Endothelial cell of umbilical vein (primary cell): ENCODE measurements at regions not wholly inside any gene's neighbourhood (a gene's known extent, or its start where the extent isn't known, plus 50 kb on each side); places are given as distances from the start of the nearest gene placed in this dataset.

ENCODE experiments used
- BruUV-seq: library from RNA; stranded (reverse); fragments of 400-500 nt; replicated peaks from 2 replicates; lab custom pipeline; 2021; lab: Mats Ljungman, UMichigan
- CTCF ChIA-PET: fragments of 300-600, 350-600 bp; sonication (Branson Sonifier 250); formaldehyde crosslinking; loops from one replicate; lab custom pipeline; 2021; ENCODE audit warnings: antibody characterized with exemption, inconsistent platforms; lab: Charles Lee
- POLR2A ChIA-PET: fragments of 300-600, 350-600 bp; sonication (Branson Sonifier 250); formaldehyde crosslinking; loops from one replicate; lab custom pipeline; 2021; ENCODE audit warnings: antibody characterized with exemption, inconsistent platforms; lab: Charles Lee
- DNase-seq: peaks from one replicate; pipeline ENCODE4 v3.0.0-alpha.2; 2011; ENCODE audit warnings: low read depth, low spot score
- FAIRE-seq: peaks from 2 replicates; lab custom pipeline; 2011; peaks lifted over from hg19 to GRCh38; lab: Jason Lieb, UNC
- H2AFZ ChIP-seq: 2 replicates; pipeline ENCODE4 v1.6.0; 2012; ENCODE audit warnings: low read depth, low read length, control low read depth, inconsistent platforms
- H3K27ac ChIP-seq: 2 replicates; pipeline ENCODE4 v1.5.1; 2011; ENCODE audit warnings: low read depth, mild to moderate bottlenecking, control low read depth, low read length, moderate library complexity; ENCODE audit not compliant: insufficient read depth
- H3K27me3 ChIP-seq, 2 experiments: 2 replicates each; pipeline versions ENCODE4 v1.6.0 to v1.6.1; 2011; ENCODE audit warnings: low read length in 2 of 2, mixed read lengths in 1 of 2; ENCODE audit not compliant: control insufficient read depth in 2 of 2, insufficient read depth in 2 of 2
- H3K36me3 ChIP-seq, 2 experiments: 2 replicates in 1 of 2; 3 replicates in 1 of 2; pipeline ENCODE4 v1.5.1; 2011; ENCODE audit warnings: low read length in 2 of 2, mild to moderate bottlenecking in 1 of 2, moderate library complexity in 1 of 2; ENCODE audit not compliant: control insufficient read depth in 2 of 2, insufficient read depth in 2 of 2; ENCODE audit errors: extremely low read depth in 1 of 2
- H3K4me1 ChIP-seq: 3 replicates; pipeline ENCODE4 v1.5.1; 2011; ENCODE audit warnings: mild to moderate bottlenecking, low read length; ENCODE audit not compliant: control insufficient read depth, insufficient read depth; ENCODE audit errors: extremely low read depth
- H3K4me2 ChIP-seq: 2 replicates; pipeline ENCODE4 v1.6.1; 2011; ENCODE audit warnings: low read length, control low read depth, mixed read lengths; ENCODE audit not compliant: insufficient read depth
- H3K4me3 ChIP-seq, 3 experiments: fragments of 200-600 bp in 1 of 3; sonication (generic), shearing (Covaris generic) in 1 of 3; replicated peaks in 1 of 3; 2 replicates each; pipeline ENCODE4 v1.5.1; 2011 to 2016; ENCODE audit warnings: control low read depth in 3 of 3, low read length in 3 of 3, mild to moderate bottlenecking in 2 of 3, inconsistent platforms in 1 of 3, low read depth in 1 of 3, moderate library complexity in 1 of 3; ENCODE audit not compliant: insufficient read depth in 1 of 3
- H3K79me2 ChIP-seq: 2 replicates; pipeline ENCODE4 v1.6.0; 2012; ENCODE audit warnings: low read length, inconsistent platforms; ENCODE audit not compliant: control insufficient read depth, insufficient read depth
- H3K9ac ChIP-seq: replicated peaks from 2 replicates; pipeline ENCODE3; 2011; ENCODE audit warnings: low read length, control low read depth; ENCODE audit not compliant: insufficient read depth; ENCODE audit errors: extremely low read depth
- H3K9me1 ChIP-seq: replicated peaks from 3 replicates; pipeline ENCODE4 v1.6.0; 2011; ENCODE audit warnings: mild to moderate bottlenecking, low read length; ENCODE audit not compliant: control insufficient read depth, insufficient read depth; ENCODE audit errors: extremely low read depth
- H3K9me3 ChIP-seq: replicated peaks from 2 replicates; pipeline ENCODE4 v1.5.1; 2012; ENCODE audit warnings: low read length, inconsistent platforms; ENCODE audit not compliant: control insufficient read depth, insufficient read depth
- H4K20me1 ChIP-seq: replicated peaks from 2 replicates; pipeline ENCODE3; 2011; ENCODE audit warnings: mild to moderate bottlenecking, low read length; ENCODE audit not compliant: control insufficient read depth, insufficient read depth; ENCODE audit errors: extremely low read depth
- CTCF ChIP-seq, 2 donors: IDR thresholded peaks; 1 replicate in 1 of 2; 2 replicates in 1 of 2; pipeline ENCODE4 v1.5.1; 2011; ENCODE audit warnings: low read length in 2 of 2, mild to moderate bottlenecking in 2 of 2, moderate library complexity in 2 of 2, control low read depth in 1 of 2, inconsistent platforms in 1 of 2, low read depth in 1 of 2; ENCODE audit not compliant: insufficient read depth in 1 of 2; ENCODE audit errors: extremely low read depth in 1 of 2
- EZH2 ChIP-seq: IDR thresholded peaks from 2 replicates; pipeline ENCODE4 v1.6.1; 2012; ENCODE audit warnings: borderline replicate concordance, low read depth, mild to moderate bottlenecking, moderate library complexity, low read length, inconsistent platforms; ENCODE audit not compliant: severe bottlenecking
- FOS ChIP-seq: IDR thresholded peaks from 2 replicates; pipeline ENCODE4 v1.6.1; 2011; ENCODE audit warnings: mild to moderate bottlenecking, low read length, moderate library complexity, borderline replicate concordance; ENCODE audit not compliant: insufficient read depth
- GATA2 ChIP-seq: IDR thresholded peaks from 2 replicates; pipeline ENCODE4 v1.7.0; 2011; ENCODE audit warnings: low read depth, mild to moderate bottlenecking, moderate library complexity, mixed read lengths, low read length; ENCODE audit not compliant: insufficient read length, insufficient read depth
- JUN ChIP-seq: IDR thresholded peaks from 2 replicates; pipeline ENCODE4 v1.6.1; 2011; ENCODE audit warnings: borderline replicate concordance, low read depth; ENCODE audit not compliant: insufficient read length, insufficient read depth
- MAX ChIP-seq: IDR thresholded peaks from 2 replicates; pipeline ENCODE4 v1.6.1; 2011; ENCODE audit not compliant: insufficient read depth, insufficient read length
- MYC ChIP-seq: IDR thresholded peaks from one replicate; pipeline ENCODE4 v1.6.1; 2011; ENCODE audit warnings: mild to moderate bottlenecking, low read depth, low read length
- POLR2A ChIP-seq: IDR thresholded peaks from 2 replicates; pipeline ENCODE4 v1.6.1; 2012; ENCODE audit warnings: low read depth, mild to moderate bottlenecking, control low read depth, low read length
- POLR2AphosphoS5 ChIP-seq: IDR thresholded peaks from 2 replicates; pipeline ENCODE4 v1.6.1; 2012; ENCODE audit warnings: low read depth, mild to moderate bottlenecking, control low read depth, low read length, moderate library complexity; ENCODE audit not compliant: insufficient read depth
- dilution Hi-C: fragments of 300-500 bp; cut with MboI; formaldehyde crosslinking; loops from one replicate; pipeline ENCODE4 v1.15.0; 2019; ENCODE audit warnings: low sequenced_read_pairs; ENCODE audit not compliant: extremely low pct_ligation_motif_present
- intact Hi-C: fragments of 100-400 bp; cut with micrococcal nuclease; formaldehyde crosslinking; loops from one replicate; pipeline ENCODE4 v1.10.0; 2022

GRCh38 chr7:34333925-34334324 is 324.1 kb upstream of the NPSR1 start:
- intact Hi-C loops = no loop called here
- no peak for FAIRE-seq
- Histone ChIP-seq H3K4me1 (no peaks in the 10 kb centered on the region), H3K27ac (no peak overlapping the region), H3K27me3 (no peaks in the 10 kb centered on the region), H3K9me3 (no peaks in the 10 kb centered on the region), H3K9ac (no peak overlapping the region), H3K9me1 (no peaks in the 10 kb centered on the region), H4K20me1 (no peaks in the 10 kb centered on the region), H3K4me2 (no peak overlapping the region), H3K4me3 (no peak overlapping the region), H2AFZ (no peak overlapping the region), H3K36me3 (no peaks in the 10 kb centered on the region), H3K79me2 (no peaks in the 10 kb centered on the region)
- ChIA-PET CTCF (no interaction called here), POLR2A (no interaction called here)
- no peak for DNase-seq
- BruUV-seq = no TSS peak
- dilution Hi-C loops = no loop called here
- TF ChIP-seq EZH2 = no peak
- no peak for TF ChIP-seq MYC
- TF ChIP-seq CTCF (IDR thresholded peaks at IDR 0.05; ENCODE audit: extremely low read depth in 1 of 2, insufficient read depth in 1 of 2, low read depth in 1 of 2, low read length in 2 of 2) = no peak
- no peak for TF ChIP-seq FOS
- TF ChIP-seq GATA2 = no peak
- no peak for TF ChIP-seq MAX
- no peak for TF ChIP-seq POLR2A
- TF ChIP-seq POLR2AphosphoS5 = no peak
- TF ChIP-seq JUN = no peak
